Fibroblast of villous mesenchyme (primary cell): ENCODE measurements at regions not wholly inside any gene's neighbourhood (a gene's known extent, or its start where the extent isn't known, plus 50 kb on each side); places are given as distances from the start of the nearest gene placed in this dataset.

Experiments
- DNase-seq: peaks from one replicate; pipeline ENCODE4 v3.0.0-alpha.2; 2010; ENCODE audit warnings: low read depth
- H3K4me3 ChIP-seq: 2 replicates; pipeline ENCODE4 v1.5.1; 2011; ENCODE audit warnings: low read depth, mild to moderate bottlenecking, low read length
- TF ChIP-seq, protein P1 (sequence below): IDR thresholded peaks from 2 replicates; pipeline ENCODE4 v1.5.1; 2012; ENCODE audit warnings: low read depth, mild to moderate bottlenecking, low read length; ENCODE audit not compliant: insufficient read depth

DNA sequence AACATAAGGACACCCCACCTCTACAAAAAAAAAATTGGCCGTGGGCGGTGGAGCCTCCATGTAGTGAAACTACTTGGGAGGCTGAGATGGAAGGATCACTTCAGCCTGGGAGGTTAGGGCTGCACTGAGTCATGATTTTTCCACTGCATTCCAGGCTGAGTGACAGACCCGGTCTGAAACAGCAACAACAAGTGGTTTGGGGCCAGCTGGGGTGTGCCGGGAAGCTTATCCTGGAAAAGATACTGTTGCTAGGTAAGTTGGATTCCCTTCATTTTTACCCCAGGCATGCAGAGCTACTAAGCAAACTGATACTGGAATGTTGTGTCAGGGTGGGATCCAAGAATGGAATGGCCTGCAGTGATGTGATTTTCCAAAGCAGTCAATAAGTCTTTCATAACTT, 57.0 kb downstream of the XAGE2 start:
- DNase-seq = peak; percentile 23
- H3K4me3 ChIP-seq = no peak overlapping the region
- TF ChIP-seq, protein P1, sequence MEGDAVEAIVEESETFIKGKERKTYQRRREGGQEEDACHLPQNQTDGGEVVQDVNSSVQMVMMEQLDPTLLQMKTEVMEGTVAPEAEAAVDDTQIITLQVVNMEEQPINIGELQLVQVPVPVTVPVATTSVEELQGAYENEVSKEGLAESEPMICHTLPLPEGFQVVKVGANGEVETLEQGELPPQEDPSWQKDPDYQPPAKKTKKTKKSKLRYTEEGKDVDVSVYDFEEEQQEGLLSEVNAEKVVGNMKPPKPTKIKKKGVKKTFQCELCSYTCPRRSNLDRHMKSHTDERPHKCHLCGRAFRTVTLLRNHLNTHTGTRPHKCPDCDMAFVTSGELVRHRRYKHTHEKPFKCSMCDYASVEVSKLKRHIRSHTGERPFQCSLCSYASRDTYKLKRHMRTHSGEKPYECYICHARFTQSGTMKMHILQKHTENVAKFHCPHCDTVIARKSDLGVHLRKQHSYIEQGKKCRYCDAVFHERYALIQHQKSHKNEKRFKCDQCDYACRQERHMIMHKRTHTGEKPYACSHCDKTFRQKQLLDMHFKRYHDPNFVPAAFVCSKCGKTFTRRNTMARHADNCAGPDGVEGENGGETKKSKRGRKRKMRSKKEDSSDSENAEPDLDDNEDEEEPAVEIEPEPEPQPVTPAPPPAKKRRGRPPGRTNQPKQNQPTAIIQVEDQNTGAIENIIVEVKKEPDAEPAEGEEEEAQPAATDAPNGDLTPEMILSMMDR = no peak

DNA sequence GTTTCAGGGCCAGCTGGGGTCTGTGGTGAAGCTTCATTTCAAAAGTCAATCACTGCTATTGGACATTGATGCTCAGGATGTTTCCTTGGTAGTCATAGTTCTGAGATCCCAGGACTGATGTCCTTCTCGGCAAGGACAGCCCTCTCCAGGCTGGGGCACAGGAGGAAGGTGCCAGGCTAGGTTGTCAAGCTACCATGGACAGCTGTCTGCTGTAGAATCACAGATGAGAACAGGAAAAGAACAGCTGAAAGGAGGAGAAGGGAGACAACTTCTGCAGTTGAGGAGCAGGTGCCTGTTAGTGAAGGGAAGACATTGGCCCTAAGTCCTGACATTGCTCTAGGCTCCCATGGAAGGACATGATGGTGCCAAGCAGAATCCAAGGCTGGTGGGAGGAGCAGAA, 58.0 kb downstream of the XAGE2 start:
- no peak overlapping the region for H3K4me3 ChIP-seq
- TF ChIP-seq, protein P1 = no peak
- DNase-seq = no peak

DNA sequence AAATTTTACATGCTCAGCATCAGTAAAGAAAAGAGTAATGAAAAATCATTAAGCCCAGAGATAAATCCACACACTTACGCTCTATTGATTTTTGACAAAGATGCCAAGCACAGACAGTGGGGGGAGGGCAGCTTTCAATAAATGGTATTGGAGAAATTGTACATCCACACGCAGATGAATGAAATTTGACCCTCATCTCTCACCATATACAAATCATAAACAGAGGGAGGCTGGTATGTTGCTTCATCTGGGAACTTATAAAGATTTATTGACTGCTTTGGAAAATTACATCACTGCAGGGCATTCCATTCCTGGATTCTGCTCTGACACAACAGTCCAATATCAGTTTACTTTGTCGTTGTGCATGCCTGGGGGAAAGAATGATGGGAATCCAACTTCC, 58.4 kb upstream of the XAGE1A start:
- TF ChIP-seq, protein P1 = no peak
- no peak overlapping the region for H3K4me3 ChIP-seq
- peak; percentile 22 for DNase-seq
